Mesenchymal stem cell (in vitro differentiated cells and primary cell): ENCODE measurements at regions not wholly inside any gene's neighbourhood (a gene's known extent, or its start where the extent isn't known, plus 50 kb on each side); places are given as distances from the start of the nearest gene placed in this dataset.

Source experiments
- DNase-seq: peaks from one replicate; pipeline ENCODE4 v3.0.0-alpha.2; 2013
- H2AFZ ChIP-seq: one replicate; pipeline ENCODE4 v1.6.1; 2013; ENCODE audit warnings: low read depth, mild to moderate bottlenecking, control low read depth, inconsistent platforms, low read length, moderate library complexity
- H2AK5ac ChIP-seq: 2 replicates; pipeline ENCODE4 v1.6.1; 2013; ENCODE audit warnings: low read length, moderate library complexity, mild to moderate bottlenecking, inconsistent platforms; ENCODE audit not compliant: severe bottlenecking
- H2BK120ac ChIP-seq: one replicate; pipeline ENCODE4 v1.6.1; 2013; ENCODE audit warnings: low read depth, mild to moderate bottlenecking, inconsistent platforms, low read length, moderate library complexity
- H2BK12ac ChIP-seq, 2 experiments: one replicate each; pipeline ENCODE4 v1.6.1; 2013; ENCODE audit warnings: inconsistent platforms in 2 of 2, low read length in 2 of 2, mild to moderate bottlenecking in 2 of 2, moderate library complexity in 2 of 2, control low read depth in 1 of 2
- H2BK15ac ChIP-seq: one replicate; pipeline ENCODE4 v1.6.1; 2013; ENCODE audit warnings: mild to moderate bottlenecking, low read depth, inconsistent platforms; ENCODE audit not compliant: poor library complexity, severe bottlenecking
- H2BK5ac ChIP-seq: 2 replicates; pipeline ENCODE4 v1.6.1; 2013; ENCODE audit warnings: low read depth, mild to moderate bottlenecking, low read length, control low read depth, inconsistent platforms; ENCODE audit not compliant: poor library complexity, severe bottlenecking
- H3K14ac ChIP-seq, 2 experiments: one replicate each; pipeline ENCODE4 v1.6.1; 2013; ENCODE audit warnings: inconsistent platforms in 2 of 2, low read length in 2 of 2, control low read depth in 1 of 2, mild to moderate bottlenecking in 1 of 2, moderate library complexity in 1 of 2
- H3K18ac ChIP-seq, 2 experiments: one replicate each; pipeline ENCODE4 v1.6.1; 2013; ENCODE audit warnings: inconsistent platforms in 2 of 2, low read length in 2 of 2, control low read depth in 1 of 2, low read depth in 1 of 2, mild to moderate bottlenecking in 1 of 2
- H3K23ac ChIP-seq, 2 experiments: one replicate each; pipeline ENCODE4 v1.6.1; 2013; ENCODE audit warnings: inconsistent platforms in 2 of 2, low read length in 2 of 2, mild to moderate bottlenecking in 2 of 2, moderate library complexity in 2 of 2, control low read depth in 1 of 2
- H3K27ac ChIP-seq: 2 replicates; pipeline ENCODE4 v1.5.1; 2013; ENCODE audit warnings: mild to moderate bottlenecking, moderate library complexity, low read length, control low read depth, inconsistent platforms; ENCODE audit not compliant: poor library complexity, severe bottlenecking
- H3K27me3 ChIP-seq, 2 experiments: 2 replicates each; pipeline versions ENCODE4 v1.6.1 to v1.7.0; 2013; ENCODE audit warnings: low read length in 2 of 2, mild to moderate bottlenecking in 2 of 2, moderate library complexity in 2 of 2, control low read depth in 1 of 2, inconsistent platforms in 1 of 2; ENCODE audit not compliant: control insufficient read depth in 1 of 2, insufficient read depth in 1 of 2
- H3K36me3 ChIP-seq, 2 experiments: 2 replicates each; pipeline versions ENCODE4 v1.6.1 to v1.7.0; 2013; ENCODE audit warnings: low read length in 2 of 2, control low read depth in 1 of 2, inconsistent platforms in 1 of 2, low read depth in 1 of 2, mild to moderate bottlenecking in 1 of 2; ENCODE audit not compliant: insufficient read depth in 2 of 2, control insufficient read depth in 1 of 2
- H3K4ac ChIP-seq, 2 experiments: one replicate each; pipeline ENCODE4 v1.6.1; 2013; ENCODE audit warnings: inconsistent platforms in 2 of 2, low read length in 2 of 2, mild to moderate bottlenecking in 2 of 2, moderate library complexity in 2 of 2, control low read depth in 1 of 2, low read depth in 1 of 2
- H3K4me1 ChIP-seq: 2 replicates; pipeline ENCODE4 v1.6.1; 2013; ENCODE audit warnings: low read depth, low read length, control low read depth; ENCODE audit not compliant: control insufficient read depth, insufficient read depth
- H3K4me2 ChIP-seq: 2 replicates; pipeline ENCODE4 v1.6.1; 2013; ENCODE audit warnings: low read length, mild to moderate bottlenecking, inconsistent platforms; ENCODE audit not compliant: poor library complexity, severe bottlenecking
- H3K4me3 ChIP-seq, 2 experiments: 2 replicates each; pipeline versions ENCODE4 v1.5.1 to v1.7.0; 2013; ENCODE audit warnings: low read length in 2 of 2, mild to moderate bottlenecking in 2 of 2, control low read depth in 1 of 2, low read depth in 1 of 2; ENCODE audit not compliant: insufficient read depth in 1 of 2
- H3K79me1 ChIP-seq: replicated peaks from 2 replicates; pipeline ENCODE4 v1.6.1; 2013; ENCODE audit warnings: mild to moderate bottlenecking, control low read depth, low read length, inconsistent platforms; ENCODE audit not compliant: poor library complexity, severe bottlenecking
- H3K9ac ChIP-seq: 2 replicates; pipeline ENCODE4 v1.7.0; 2013; ENCODE audit warnings: mild to moderate bottlenecking, low read length, moderate library complexity
- H3K9me3 ChIP-seq: 2 replicates; pipeline ENCODE4 v1.7.0; 2013; ENCODE audit warnings: mild to moderate bottlenecking, low read length; ENCODE audit not compliant: control insufficient read depth
- H4K8ac ChIP-seq: one replicate; pipeline ENCODE4 v1.6.1; 2013; ENCODE audit warnings: inconsistent platforms, mild to moderate bottlenecking, low read length, moderate library complexity
- H4K91ac ChIP-seq: one replicate; pipeline ENCODE4 v1.6.1; 2013; ENCODE audit warnings: mild to moderate bottlenecking, low read length, inconsistent platforms
- WGBS: methylation state at CpG from one replicate; pipeline ENCODE4 v1.1.7; 2013; ENCODE audit warnings: mixed read lengths; 5-methylcytosine and 5-hydroxymethylcytosine counted together

- Histone ChIP-seq H2BK120ac (no peak overlapping the region), H2AK5ac (no peak overlapping the region), H3K23ac (no peak overlapping the region), H3K27ac (no peak overlapping the region), H4K8ac (no peak overlapping the region), H3K4ac (no peak overlapping the region), H3K18ac (no peak overlapping the region), H3K79me1 (no peaks in the 10 kb centered on the region), H2AFZ (no peak overlapping the region), H3K4me1 (peaks cover 2% of the 10 kb centered on the region), H3K14ac (no peak overlapping the region), H3K36me3 (peaks cover 0 to 73% of the 10 kb centered on the region in 2 experiments), H2BK12ac (no peak overlapping the region), H4K91ac (no peak overlapping the region), H3K4me3 (no peak overlapping the region), H3K4me2 (no peak overlapping the region), H3K27me3 (no peaks in the 10 kb centered on the region), H3K9ac (no peak overlapping the region), H2BK15ac (no peak overlapping the region), H3K9me3 (no peaks in the 10 kb centered on the region), H2BK5ac (no peak overlapping the region)
- WGBS, result 98% methylated on average over 4 of the region's 4 CpGs
- no peak for DNase-seq
Observed at GRCh38 chr1:184821658-184822057, 67.0 kb upstream of the EDEM3 start.

GRCh38 chr1:184820956-184821355 is 66.3 kb upstream of the EDEM3 start:
- no peak overlapping the region for H3K4me2 ChIP-seq
- no peaks in the 10 kb centered on the region for H3K79me1 ChIP-seq
- H3K18ac ChIP-seq, result no peak overlapping the region
- no peak overlapping the region for H4K91ac ChIP-seq
- H2BK15ac ChIP-seq, result no peak overlapping the region
- no peak overlapping the region for H3K14ac ChIP-seq
- peaks cover 0 to 80% of the 10 kb centered on the region in 2 experiments for H3K36me3 ChIP-seq
- no peak overlapping the region for H3K4ac ChIP-seq
- no peak overlapping the region for H4K8ac ChIP-seq
- H3K4me3 ChIP-seq, result no peak overlapping the region
- H3K23ac ChIP-seq, result no peak overlapping the region
- no peaks in the 10 kb centered on the region for H3K27me3 ChIP-seq
- H2BK12ac ChIP-seq, result no peak overlapping the region
- 98% methylated on average over 2 of the region's 5 CpGs for whole genome bisulfite sequencing
- no peak overlapping the region for H3K27ac ChIP-seq
- H2BK120ac ChIP-seq, result no peak overlapping the region
- H3K9me3 ChIP-seq, result no peaks in the 10 kb centered on the region
- H2BK5ac ChIP-seq, result no peak overlapping the region
- no peak for DNase-seq
- H3K4me1 ChIP-seq, result peaks cover 2% of the 10 kb centered on the region
- H2AFZ ChIP-seq, result no peak overlapping the region
- H2AK5ac ChIP-seq, result no peak overlapping the region
- no peak overlapping the region for H3K9ac ChIP-seq

- Histone ChIP-seq H3K79me1 (no peaks in the 10 kb centered on the region), H4K91ac (no peak overlapping the region), H3K9me3 (peaks cover 4% of the 10 kb centered on the region), H4K8ac (no peak overlapping the region), H3K4me1 (no peaks in the 10 kb centered on the region), H2BK5ac (no peak overlapping the region), H3K9ac (no peak overlapping the region), H3K27ac (no peak overlapping the region), H3K14ac (no peak overlapping the region), H3K18ac (no peak overlapping the region), H3K4ac (no peak overlapping the region), H2BK15ac (no peak overlapping the region), H2BK12ac (no peak overlapping the region), H3K4me3 (no peak overlapping the region), H3K27me3 (no peaks in the 10 kb centered on the region), H2AK5ac (no peak overlapping the region), H3K23ac (no peak overlapping the region), H3K4me2 (no peak overlapping the region), H3K36me3 (peaks cover 0 to 86% of the 10 kb centered on the region in 2 experiments), H2BK120ac (no peak overlapping the region), H2AFZ (no peak overlapping the region)
- WGBS, result 95% methylated on average over 7 of the region's 7 CpGs
- DNase-seq, result no peak
Observed at GRCh38 chr1:184820218-184820750, 65.6 kb upstream of the EDEM3 start.

DNA sequence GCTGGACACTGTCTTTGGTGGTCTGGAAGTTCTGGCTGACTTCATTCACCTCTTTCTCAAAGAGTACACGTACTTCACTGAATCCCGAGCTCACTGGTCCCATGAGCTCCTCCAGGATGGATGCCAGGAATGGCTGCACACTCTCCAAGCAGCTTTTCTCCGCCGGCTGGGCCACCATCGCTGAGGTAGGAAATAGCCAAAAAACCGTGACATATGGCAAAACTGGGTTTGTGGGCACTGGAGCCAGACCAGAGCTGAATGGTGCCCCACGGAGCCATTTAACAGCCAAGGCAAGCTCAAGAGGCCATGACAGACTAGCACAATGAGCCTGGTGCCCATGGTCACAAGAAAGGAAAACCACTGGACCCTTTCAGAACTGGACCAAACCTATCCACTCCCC is 64.0 kb upstream of the EDEM3 start:
- no peak overlapping the region for H3K4me3 ChIP-seq
- 98% methylated on average over 7 of the region's 7 CpGs for WGBS
- H2BK120ac ChIP-seq, result no peak overlapping the region
- H3K4me2 ChIP-seq, result no peak overlapping the region
- H2AK5ac ChIP-seq, result no peak overlapping the region
- H2BK5ac ChIP-seq, result no peak overlapping the region
- H2AFZ ChIP-seq, result no peak overlapping the region
- H3K18ac ChIP-seq, result no peak overlapping the region
- H3K9ac ChIP-seq, result no peak overlapping the region
- peaks cover 0 to 93% of the 10 kb centered on the region in 2 experiments for H3K36me3 ChIP-seq
- H3K4ac ChIP-seq, result no peak overlapping the region
- H3K27me3 ChIP-seq, result no peaks in the 10 kb centered on the region
- H4K91ac ChIP-seq, result no peak overlapping the region
- H3K23ac ChIP-seq, result no peak overlapping the region
- no peak for DNase-seq
- H2BK15ac ChIP-seq, result no peak overlapping the region
- peak overlapping the region in 1 of 2 experiments; percentile 29 for H2BK12ac ChIP-seq
- peaks cover 10% of the 10 kb centered on the region for H3K9me3 ChIP-seq
- H3K4me1 ChIP-seq, result no peaks in the 10 kb centered on the region
- H3K14ac ChIP-seq, result no peak overlapping the region
- H3K27ac ChIP-seq, result no peak overlapping the region
- no peaks in the 10 kb centered on the region for H3K79me1 ChIP-seq
- H4K8ac ChIP-seq, result no peak overlapping the region
